HCT116 (cell line): ENCODE measurements at regions not wholly inside any gene's neighbourhood (a gene's known extent, or its start where the extent isn't known, plus 50 kb on each side); places are given as distances from the start of the nearest gene placed in this dataset.

Experiments
- CEBPB ChIP-seq: IDR thresholded peaks from 2 replicates; pipeline ENCODE4 v1.6.1; 2012; ENCODE audit warnings: low read depth
- ELF1 ChIP-seq: IDR thresholded peaks from 2 replicates; pipeline ENCODE4 v1.6.1; 2012; ENCODE audit warnings: low read depth, borderline replicate concordance
- EZH2 ChIP-seq: fragments of 200-600 bp; sonication (generic); IDR thresholded peaks from 2 replicates; pipeline ENCODE4 v1.6.1; 2017; ENCODE audit warnings: antibody characterized with exemption, mixed run types
- EZH2phosphoT487 ChIP-seq: fragments of 200-600 bp; IDR thresholded peaks from 2 replicates; pipeline ENCODE4 v1.6.1; 2018; ENCODE audit warnings: antibody characterized with exemption, borderline replicate concordance
- POLR2A ChIP-seq: IDR thresholded peaks from 2 replicates; pipeline ENCODE4 v1.7.0; 2011; ENCODE audit warnings: borderline replicate concordance; ENCODE audit not compliant: insufficient read depth, insufficient read length; ENCODE audit errors: extremely low read depth
- POLR2AphosphoS5 ChIP-seq: IDR thresholded peaks from 2 replicates; pipeline ENCODE4 v1.6.1; 2011; ENCODE audit warnings: mild to moderate bottlenecking, low read depth, low read length, moderate library complexity
- RAD21 ChIP-seq: IDR thresholded peaks from 2 replicates; pipeline ENCODE4 v1.6.1; 2012; ENCODE audit warnings: low read depth, mild to moderate bottlenecking
- SIN3A ChIP-seq: IDR thresholded peaks from 2 replicates; pipeline ENCODE4 v1.6.1; 2012; ENCODE audit warnings: low read depth
- SRF ChIP-seq: IDR thresholded peaks from 2 replicates; pipeline ENCODE4 v1.6.1; 2012; ENCODE audit warnings: low read depth
- ZNF274 ChIP-seq: fragments of 200-500 bp; sonication (Bioruptor generic); IDR thresholded peaks from 2 replicates; pipeline ENCODE4 v1.6.1; 2014; ENCODE audit warnings: mild to moderate bottlenecking, low read depth, low read length, inconsistent platforms
- TF ChIP-seq, protein P1 (sequence below), 3 experiments: fragments of 200-600 bp in 1 of 3; sonication (generic) in 1 of 3; IDR thresholded peaks in 2 of 3; conservative IDR thresholded peaks in 1 of 3; 2 replicates each; pipeline ENCODE4 v1.5.1; 2012 to 2017; ENCODE audit warnings: low read depth in 2 of 3, low read length in 2 of 3, antibody characterized with exemption in 1 of 3, borderline replicate concordance in 1 of 3, control low read depth in 1 of 3, mild to moderate bottlenecking in 1 of 3, mixed read lengths in 1 of 3, mixed run types in 1 of 3, moderate library complexity in 1 of 3; ENCODE audit not compliant: insufficient read depth in 1 of 3

DNA sequence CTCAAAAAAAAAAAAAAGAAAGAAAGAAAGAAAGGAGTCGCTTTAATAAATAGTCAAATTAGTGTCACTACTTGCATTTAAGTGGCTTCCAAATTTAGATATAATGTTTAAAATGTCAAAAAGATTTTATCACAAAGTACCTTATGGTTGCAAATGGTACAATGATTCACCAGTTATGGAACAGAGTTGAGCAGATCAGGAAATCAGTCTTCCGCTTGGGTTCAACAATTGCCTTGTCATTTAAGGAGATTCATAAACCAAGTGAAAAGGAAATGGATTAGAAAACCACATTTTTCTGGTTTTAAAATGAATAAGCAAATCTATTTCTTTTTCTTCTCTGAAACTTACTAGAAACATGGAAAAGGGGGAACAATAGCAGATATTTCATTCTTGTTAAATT is 94.8 kb upstream of the PTPRT start:
- no peak for TF ChIP-seq POLR2A
- TF ChIP-seq POLR2AphosphoS5: no peak
- no peak for TF ChIP-seq SRF
- no peak for TF ChIP-seq CEBPB
- TF ChIP-seq SIN3A: no peak
- no peak for TF ChIP-seq ZNF274
- TF ChIP-seq EZH2phosphoT487: no peak
- no peak for TF ChIP-seq ELF1
- no peak for TF ChIP-seq EZH2
- TF ChIP-seq, protein P1, sequence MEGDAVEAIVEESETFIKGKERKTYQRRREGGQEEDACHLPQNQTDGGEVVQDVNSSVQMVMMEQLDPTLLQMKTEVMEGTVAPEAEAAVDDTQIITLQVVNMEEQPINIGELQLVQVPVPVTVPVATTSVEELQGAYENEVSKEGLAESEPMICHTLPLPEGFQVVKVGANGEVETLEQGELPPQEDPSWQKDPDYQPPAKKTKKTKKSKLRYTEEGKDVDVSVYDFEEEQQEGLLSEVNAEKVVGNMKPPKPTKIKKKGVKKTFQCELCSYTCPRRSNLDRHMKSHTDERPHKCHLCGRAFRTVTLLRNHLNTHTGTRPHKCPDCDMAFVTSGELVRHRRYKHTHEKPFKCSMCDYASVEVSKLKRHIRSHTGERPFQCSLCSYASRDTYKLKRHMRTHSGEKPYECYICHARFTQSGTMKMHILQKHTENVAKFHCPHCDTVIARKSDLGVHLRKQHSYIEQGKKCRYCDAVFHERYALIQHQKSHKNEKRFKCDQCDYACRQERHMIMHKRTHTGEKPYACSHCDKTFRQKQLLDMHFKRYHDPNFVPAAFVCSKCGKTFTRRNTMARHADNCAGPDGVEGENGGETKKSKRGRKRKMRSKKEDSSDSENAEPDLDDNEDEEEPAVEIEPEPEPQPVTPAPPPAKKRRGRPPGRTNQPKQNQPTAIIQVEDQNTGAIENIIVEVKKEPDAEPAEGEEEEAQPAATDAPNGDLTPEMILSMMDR (IDR thresholded peaks at IDR 0.05 in 2 of 3, conservative IDR thresholded peaks at IDR 0.05 in 1 of 3; ENCODE audit: borderline replicate concordance in 1 of 3, insufficient read depth in 1 of 3, low read depth in 2 of 3, low read length in 2 of 3): no peak
- no peak for TF ChIP-seq RAD21
